Fibroblast of the aortic adventitia (primary cell): ENCODE measurements at regions not wholly inside any gene's neighbourhood (a gene's known extent, or its start where the extent isn't known, plus 50 kb on each side); places are given as distances from the start of the nearest gene placed in this dataset.
"Not testable (repeated sequence)": the region's sequence is repeated elsewhere in the genome, so short reads cannot be mapped to it uniquely, and the experiment has no call there.

Source experiments
- DNase-seq: peaks from one replicate; pipeline ENCODE4 v3.0.0-alpha.2; 2010; ENCODE audit warnings: low read depth
- H3K4me3 ChIP-seq: 2 replicates; pipeline ENCODE4 v1.5.1; 2011; ENCODE audit warnings: low read depth, mild to moderate bottlenecking, control low read depth, low read length, moderate library complexity
- TF ChIP-seq, protein P1 (sequence below): IDR thresholded peaks from 2 replicates; pipeline ENCODE4 v1.5.1; 2011; ENCODE audit warnings: mild to moderate bottlenecking, low read length, control low read depth, inconsistent platforms; ENCODE audit not compliant: insufficient read depth

DNA sequence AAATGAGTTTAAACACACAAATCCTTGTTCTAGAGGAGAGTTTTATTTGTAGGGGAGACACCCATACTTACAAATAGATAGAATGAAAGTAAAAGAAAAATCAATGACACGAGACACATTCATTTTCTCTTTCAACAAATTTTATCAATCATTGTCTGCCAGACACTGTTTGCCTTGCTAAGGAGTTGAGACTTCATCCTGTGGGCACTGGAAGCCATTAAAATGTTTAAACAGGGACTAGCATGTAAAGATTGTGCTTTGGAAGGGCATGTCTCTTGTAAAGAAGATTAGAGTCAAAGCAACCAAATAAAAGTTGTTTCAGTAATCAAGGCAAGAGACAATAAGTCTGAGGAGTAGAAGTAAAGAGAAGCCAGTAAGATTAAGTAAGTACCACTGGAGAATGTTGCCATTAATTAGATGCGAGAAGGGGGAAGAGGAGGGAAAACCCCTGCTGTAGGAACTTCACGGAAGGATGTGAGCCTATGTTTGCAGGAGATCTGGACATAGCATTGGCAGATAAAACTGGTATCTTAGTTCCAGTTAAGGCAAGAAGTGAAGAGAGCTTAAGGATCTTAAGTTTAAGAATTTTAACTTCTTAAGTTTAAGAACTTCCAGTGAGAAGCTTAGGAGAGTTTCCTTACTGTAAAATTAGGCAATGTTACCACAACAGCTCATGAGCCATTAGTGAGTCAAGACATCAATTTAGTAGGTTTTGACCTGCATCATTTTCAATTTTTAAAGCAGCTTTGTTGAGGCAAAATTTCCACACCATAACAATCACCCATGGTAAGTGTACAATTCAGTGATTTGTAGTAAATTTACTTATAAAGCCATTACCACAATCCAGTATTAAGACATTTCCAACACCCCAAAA lies 117.0 kb upstream of the UST start:
- H3K4me3 ChIP-seq: no peak overlapping the region
- peak; percentile 37 for DNase-seq
- TF ChIP-seq, protein P1, sequence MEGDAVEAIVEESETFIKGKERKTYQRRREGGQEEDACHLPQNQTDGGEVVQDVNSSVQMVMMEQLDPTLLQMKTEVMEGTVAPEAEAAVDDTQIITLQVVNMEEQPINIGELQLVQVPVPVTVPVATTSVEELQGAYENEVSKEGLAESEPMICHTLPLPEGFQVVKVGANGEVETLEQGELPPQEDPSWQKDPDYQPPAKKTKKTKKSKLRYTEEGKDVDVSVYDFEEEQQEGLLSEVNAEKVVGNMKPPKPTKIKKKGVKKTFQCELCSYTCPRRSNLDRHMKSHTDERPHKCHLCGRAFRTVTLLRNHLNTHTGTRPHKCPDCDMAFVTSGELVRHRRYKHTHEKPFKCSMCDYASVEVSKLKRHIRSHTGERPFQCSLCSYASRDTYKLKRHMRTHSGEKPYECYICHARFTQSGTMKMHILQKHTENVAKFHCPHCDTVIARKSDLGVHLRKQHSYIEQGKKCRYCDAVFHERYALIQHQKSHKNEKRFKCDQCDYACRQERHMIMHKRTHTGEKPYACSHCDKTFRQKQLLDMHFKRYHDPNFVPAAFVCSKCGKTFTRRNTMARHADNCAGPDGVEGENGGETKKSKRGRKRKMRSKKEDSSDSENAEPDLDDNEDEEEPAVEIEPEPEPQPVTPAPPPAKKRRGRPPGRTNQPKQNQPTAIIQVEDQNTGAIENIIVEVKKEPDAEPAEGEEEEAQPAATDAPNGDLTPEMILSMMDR: no peak

DNA sequence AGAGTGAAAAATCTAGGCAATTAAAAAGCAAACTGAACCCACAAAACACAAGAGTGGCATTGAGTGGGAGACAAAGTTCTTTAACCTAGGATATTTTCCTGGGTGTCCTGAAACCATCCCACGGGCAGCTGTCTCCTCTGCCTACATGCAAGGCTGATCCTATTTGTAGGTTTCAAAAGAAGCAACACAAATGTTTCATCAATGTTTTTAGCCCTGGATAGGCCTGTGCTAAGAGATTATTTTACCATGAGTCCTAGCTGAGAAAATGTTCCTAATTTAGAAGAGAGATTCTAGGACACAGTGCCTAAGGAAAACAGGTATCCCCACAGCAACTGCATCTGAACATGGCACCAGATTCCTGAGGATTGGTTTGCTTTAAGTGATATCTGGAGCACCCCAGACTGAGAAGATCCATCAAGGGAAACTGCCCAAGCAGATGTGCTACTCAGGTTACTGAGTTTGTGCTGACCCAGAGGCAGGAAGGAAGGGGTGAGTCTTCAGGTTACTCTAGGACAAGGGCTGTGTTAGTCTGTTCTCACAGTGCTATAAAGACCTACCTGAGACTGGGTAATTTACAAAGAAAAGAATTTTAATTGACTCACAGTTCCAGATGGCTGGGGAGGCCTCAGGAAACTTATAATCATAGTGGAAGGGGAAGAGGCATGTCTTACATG lies 111.6 kb upstream of the UST start:
- TF ChIP-seq, protein P1: no peak
- no peak overlapping the region for H3K4me3 ChIP-seq
- DNase-seq: no peak

DNA sequence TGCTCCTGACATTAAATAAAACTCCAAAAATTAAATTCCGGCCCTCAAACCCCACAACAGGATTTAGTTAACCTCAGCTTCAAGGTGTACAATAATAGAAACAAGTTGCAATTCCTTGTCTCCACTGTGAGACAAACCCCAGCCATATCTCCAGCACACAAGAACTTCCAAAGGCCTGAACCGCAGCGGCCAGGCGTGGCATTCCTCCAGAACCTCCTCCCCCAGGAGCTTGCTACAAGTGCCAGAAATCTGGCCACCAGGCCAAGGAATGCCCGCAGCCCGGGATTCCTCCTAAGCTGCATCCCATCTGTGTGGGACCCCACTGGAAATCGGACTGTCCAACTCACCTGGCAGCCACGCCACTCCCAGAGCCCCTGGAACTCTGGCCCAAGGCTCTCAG lies 105.0 kb upstream of the UST start:
- H3K4me3 ChIP-seq, DNase-seq: not testable (repeated sequence)

DNA sequence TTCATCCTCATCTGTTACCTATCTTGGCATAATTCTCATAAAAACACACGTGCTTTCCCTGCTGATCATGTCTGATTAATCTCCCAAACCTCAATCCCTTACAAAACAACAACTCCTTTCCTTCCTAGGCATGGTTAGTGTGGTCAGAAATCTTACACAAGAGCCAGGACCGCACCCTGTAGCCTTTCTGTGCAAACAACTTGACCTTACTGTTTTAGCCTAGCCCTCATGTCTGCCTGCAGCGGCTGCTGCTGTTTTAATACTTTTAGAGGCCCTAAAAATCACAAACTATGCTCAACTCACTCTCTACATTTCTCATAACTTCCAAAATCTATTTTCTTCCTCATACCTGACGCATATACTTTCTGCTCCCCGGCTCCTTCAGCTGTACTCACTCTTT lies 103.6 kb upstream of the UST start:
- DNase-seq, H3K4me3 ChIP-seq: not testable (repeated sequence)

- not testable (repeated sequence) for H3K4me3 ChIP-seq, DNase-seq
Observed at GRCh38 chr6:148645049-148645448, 101.8 kb upstream of the UST start.

DNA sequence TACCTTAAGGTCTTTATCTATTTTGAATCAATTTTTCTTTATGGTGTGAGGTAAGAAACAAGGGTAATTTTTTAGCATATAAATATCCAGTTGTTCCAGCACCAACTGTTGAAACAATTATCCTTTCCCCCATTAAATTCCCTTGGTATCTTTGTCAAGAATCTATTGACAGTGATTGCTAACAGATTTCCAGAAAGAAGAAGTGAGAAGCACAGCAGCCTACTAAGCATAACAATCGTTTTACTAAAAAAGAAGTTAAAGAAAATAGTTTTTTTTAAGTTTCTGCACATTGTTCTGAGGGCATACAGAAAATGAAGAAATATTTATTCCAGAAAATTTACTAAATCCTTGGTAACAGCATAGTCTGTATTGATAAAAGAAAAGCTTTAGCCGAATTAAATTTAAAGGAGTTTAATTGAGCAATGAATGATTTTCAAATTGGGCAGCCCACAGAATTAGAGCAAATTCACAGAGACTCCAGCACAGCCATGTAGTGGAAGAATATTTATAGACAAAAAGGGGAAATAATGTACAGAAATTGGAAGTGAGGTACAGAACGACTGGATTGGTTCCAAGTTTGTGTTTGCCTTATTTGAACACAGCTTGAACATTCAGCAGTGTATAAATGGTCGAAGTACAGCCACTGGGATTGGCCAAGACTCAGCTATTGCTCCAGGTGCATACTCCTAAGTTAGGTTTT lies 97.9 kb upstream of the UST start:
- TF ChIP-seq, protein P1: no peak
- no peak for DNase-seq
- H3K4me3 ChIP-seq: no peak overlapping the region

- no peak for DNase-seq
- no peak overlapping the region for H3K4me3 ChIP-seq
- TF ChIP-seq, protein P1: no peak
Observed at GRCh38 chr6:148649454-148649963, 97.3 kb upstream of the UST start.

- TF ChIP-seq, protein P1: no peak
- H3K4me3 ChIP-seq: no peak overlapping the region
- DNase-seq: peak; percentile 73
Observed at GRCh38 chr6:148650941-148651505, 95.8 kb upstream of the UST start.
